K562 (cell line): ENCODE measurements at regions not wholly inside any gene's neighbourhood (a gene's known extent, or its start where the extent isn't known, plus 50 kb on each side); places are given as distances from the start of the nearest gene placed in this dataset.

ENCODE experiments used
- ATAC-seq: fragments of 200-7000 bp; cut with Tn5 transposase; 3 replicates; pipeline ENCODE4 v1.9.1; 2020; ENCODE audit warnings: moderate library complexity
- BruUV-seq: library from RNA; stranded (reverse); fragments of 400-500 nt; replicated peaks from 2 replicates; lab custom pipeline; 2021; lab: Mats Ljungman, UMichigan
- CTCF ChIA-PET: fragments of 300-600 bp; formaldehyde crosslinking; extraction: SDS; loops from one replicate; lab custom pipeline; 2021; ENCODE audit warnings: low intra/inter-chr PET ratio; lab: Yijun Ruan, JAX
- POLR2A ChIA-PET: fragments of 300-600, 350-650 bp; sonication (Branson Sonifier 250); formaldehyde crosslinking; extraction: SDS; loops from one replicate; lab custom pipeline; 2021; ENCODE audit warnings: antibody characterized with exemption, inconsistent platforms; lab: Yijun Ruan, JAX
- DNase-seq, 4 experiments: peaks; one replicate each; pipeline versions ENCODE4 v3.0.0 to v3.0.0-alpha.2; 2011 to 2018; ENCODE audit warnings: low spot score in 3 of 4, mixed read lengths in 3 of 4; ENCODE audit errors: extremely low read depth in 1 of 4
- FAIRE-seq: peaks from 2 replicates; lab custom pipeline; 2011; peaks lifted over from hg19 to GRCh38; lab: Jason Lieb, UNC
- H2AFZ ChIP-seq: 2 replicates; pipeline ENCODE4 v1.6.0; 2011; ENCODE audit warnings: low read depth, low read length, control low read depth, inconsistent platforms
- H3K27ac ChIP-seq: fragments of 200-600 bp; 3 replicates; pipeline ENCODE4 v1.8.0; 2011; ENCODE audit warnings: low read depth, mild to moderate bottlenecking, control low read depth, inconsistent platforms, low read length, moderate library complexity, mixed read lengths; ENCODE audit errors: extremely low read depth
- H3K27me3 ChIP-seq, 2 experiments: fragments of 300-600 bp in 1 of 2; 2 replicates in 1 of 2; 3 replicates in 1 of 2; pipeline versions ENCODE4 v1.6.0 to v1.8.0; 2011; ENCODE audit warnings: inconsistent platforms in 2 of 2, low read length in 2 of 2, mild to moderate bottlenecking in 1 of 2, mixed read lengths in 1 of 2, moderate library complexity in 1 of 2; ENCODE audit not compliant: control insufficient read depth in 2 of 2, insufficient read depth in 2 of 2
- H3K36me3 ChIP-seq: fragments of 300-600 bp; 3 replicates; pipeline ENCODE4 v1.8.0; 2011; ENCODE audit warnings: mild to moderate bottlenecking, low read length, inconsistent platforms; ENCODE audit not compliant: control insufficient read depth, insufficient read depth
- H3K4me1 ChIP-seq, 2 experiments: fragments of 200-600 bp in 1 of 2; replicated peaks in 1 of 2; 2 replicates in 1 of 2; 3 replicates in 1 of 2; pipeline versions ENCODE4 v1.5.1 to v1.8.0; 2011; ENCODE audit warnings: inconsistent platforms in 2 of 2, low read length in 2 of 2, mild to moderate bottlenecking in 1 of 2, mixed read lengths in 1 of 2, moderate library complexity in 1 of 2; ENCODE audit not compliant: control insufficient read depth in 2 of 2, insufficient read depth in 2 of 2
- H3K4me2 ChIP-seq: 2 replicates; pipeline ENCODE4 v1.6.1; 2011; ENCODE audit warnings: low read length, control low read depth, inconsistent platforms, mixed read lengths; ENCODE audit not compliant: insufficient read depth
- H3K4me3 ChIP-seq: fragments of 200-600 bp; sonication (generic), shearing (Covaris generic); 2 replicates; pipeline ENCODE4 v1.5.1; 2016; ENCODE audit warnings: control low read depth, inconsistent platforms
- H3K79me2 ChIP-seq: fragments of 200-600 bp; 3 replicates; pipeline ENCODE4 v1.8.0; 2011; ENCODE audit warnings: low read length, inconsistent platforms; ENCODE audit not compliant: control insufficient read depth, insufficient read depth
- H3K9ac ChIP-seq, 2 experiments: 2 replicates each; pipeline versions ENCODE4 v1.6.0 to v1.6.1; 2011; ENCODE audit warnings: low read depth in 2 of 2, low read length in 2 of 2, control low read depth in 1 of 2, inconsistent platforms in 1 of 2, mild to moderate bottlenecking in 1 of 2, mixed read lengths in 1 of 2; ENCODE audit not compliant: insufficient read depth in 1 of 2
- H3K9me1 ChIP-seq: one replicate; pipeline ENCODE4 v1.6.0; 2011; ENCODE audit warnings: inconsistent platforms, mild to moderate bottlenecking, low read length, moderate library complexity; ENCODE audit not compliant: control insufficient read depth, insufficient read depth
- H3K9me3 ChIP-seq: replicated peaks from 2 replicates; pipeline ENCODE4 v1.5.1; 2011; ENCODE audit warnings: low read depth, low read length, inconsistent platforms; ENCODE audit not compliant: control insufficient read depth, insufficient read depth
- H4K20me1 ChIP-seq: replicated peaks from 2 replicates; pipeline ENCODE4 v1.6.1; 2011; ENCODE audit warnings: low read length, inconsistent platforms, mixed read lengths; ENCODE audit not compliant: control insufficient read depth, insufficient read depth
- BCL6 ChIP-seq: fragments of 250-450 bp; sonication (Bioruptor Pico); IDR thresholded peaks from 2 replicates; pipeline ENCODE4 v1.4.0; 2020
- DNMT1 ChIP-seq: fragments of 450-650 bp; IDR thresholded peaks from 2 replicates; pipeline ENCODE4 v1.6.1; 2016; ENCODE audit warnings: antibody characterized with exemption, mild to moderate bottlenecking
- EP300 ChIP-seq: IDR thresholded peaks from 2 replicates; pipeline ENCODE4 v1.6.1; 2012; ENCODE audit warnings: low read length, improper control_type of control experiment
- HDAC2 ChIP-seq: fragments of 450-650 bp; IDR thresholded peaks from 2 replicates; pipeline ENCODE4 v1.6.1; 2016; ENCODE audit warnings: mild to moderate bottlenecking
- KAT8 ChIP-seq: fragments of 450-650 bp; IDR thresholded peaks from 2 replicates; pipeline ENCODE4 v1.6.1; 2016; ENCODE audit warnings: low read depth, mild to moderate bottlenecking
- LARP7 ChIP-seq: fragments of 450-650 bp; IDR thresholded peaks from 2 replicates; pipeline ENCODE4 v1.6.1; 2016
- MNT ChIP-seq, 2 experiments: fragments of 450-650 bp; conservative IDR thresholded peaks; 2 replicates each; pipeline ENCODE4 v1.6.1; 2017; ENCODE audit warnings: mild to moderate bottlenecking in 2 of 2, moderate library complexity in 2 of 2
- TBL1XR1 ChIP-seq, 2 experiments: IDR thresholded peaks; 2 replicates each; pipeline ENCODE4 v1.6.1; 2012; ENCODE audit warnings: improper control_type of control experiment in 2 of 2, low read length in 2 of 2, mild to moderate bottlenecking in 1 of 2
- ZKSCAN1 ChIP-seq: fragments of 150-350 bp; IDR thresholded peaks from 2 replicates; pipeline ENCODE4 v1.6.1; 2016; ENCODE audit warnings: low read depth, low read length
- ZNF146 ChIP-seq: IDR thresholded peaks from one replicate; pipeline ENCODE4 v1.6.1; 2018; ENCODE audit warnings: missing compliant biosample characterization; ENCODE audit not compliant: unreplicated experiment
- ZNF408 ChIP-seq: fragments of 250-450 bp; sonication (Bioruptor Pico); IDR thresholded peaks from 2 replicates; pipeline ENCODE4 v1.4.0; 2020; ENCODE audit warnings: low read depth, mild to moderate bottlenecking, moderate library complexity
- WGBS: fragments of 100-300 bp; shearing (Covaris generic); methylation state at CpG from one replicate; pipeline ENCODE4 v1.1.6; 2016; ENCODE audit warnings: low coverage, mixed read lengths; ENCODE audit not compliant: insufficient coverage; ENCODE audit errors: missing lambda C conversion rate; 5-methylcytosine and 5-hydroxymethylcytosine counted together
- in situ Hi-C: fragments of 300-500 bp; cut with MboI; formaldehyde crosslinking; loops from 4 replicates; pipeline ENCODE4 v1.15.0; 2018; ENCODE audit warnings: inconsistent platforms, mixed read lengths
- intact Hi-C: fragments of 100-400 bp; cut with micrococcal nuclease; formaldehyde crosslinking; loops from 2 replicates; pipeline ENCODE4 v1.14.2; 2022
- TF ChIP-seq, protein P1 (sequence below): fragments of 250-450 bp; sonication (Bioruptor Pico); IDR thresholded peaks from 2 replicates; pipeline ENCODE4 v1.5.0; 2022; ENCODE audit warnings: mild to moderate bottlenecking
- TF ChIP-seq, protein P2 (sequence below): sonication (generic); formaldehyde crosslinking; IDR thresholded peaks from 2 replicates; pipeline ENCODE4 v1.8.1; 2023; ENCODE audit warnings: mild to moderate bottlenecking, missing genetic modification reagents, moderate library complexity

DNA sequence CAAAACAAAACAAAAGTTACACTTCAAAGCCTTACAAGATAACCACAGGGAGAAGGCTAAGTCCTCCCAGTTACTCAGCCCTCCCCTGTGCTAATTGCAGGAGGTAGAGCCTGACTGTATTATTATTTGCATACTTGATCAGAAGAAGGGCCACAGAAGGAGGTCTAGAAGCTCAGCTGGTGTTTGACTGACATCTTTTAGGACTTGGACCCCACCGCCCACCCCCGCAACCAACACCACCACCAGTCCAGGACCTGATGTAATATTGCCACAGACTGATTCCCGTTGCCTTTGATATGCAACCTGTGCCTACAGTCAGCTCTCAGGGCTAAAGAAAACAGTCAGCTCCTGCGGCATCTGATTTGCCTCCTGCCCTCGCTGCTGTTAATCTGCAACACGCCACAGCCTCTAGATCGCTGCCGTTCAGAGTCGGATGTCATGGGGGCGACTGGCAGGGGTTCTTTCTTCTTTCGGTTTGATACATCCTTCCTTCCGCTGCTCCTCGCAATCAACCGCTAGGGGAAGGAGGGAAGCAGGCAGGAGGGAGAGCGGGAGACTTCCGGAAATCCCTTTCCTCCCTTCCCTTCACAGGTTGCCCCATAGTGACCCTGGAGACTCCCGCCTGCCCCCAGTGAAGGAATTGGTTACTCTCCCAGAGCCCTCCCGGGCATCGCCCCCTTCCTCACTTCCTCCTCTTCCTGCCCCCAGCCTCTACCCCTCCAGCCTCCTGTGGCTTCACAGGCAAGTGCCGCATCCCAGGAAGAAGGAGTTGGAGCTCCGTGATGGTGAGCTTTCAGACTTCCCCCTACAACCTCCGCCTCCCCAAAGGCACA is 90.5 kb upstream of the SOX9 start:
- no peak overlapping the region for H3K9ac ChIP-seq
- WGBS, result 2% methylated on average over 10 of the region's 22 CpGs
- no peak overlapping the region for H3K4me3 ChIP-seq
- intact Hi-C loops, result no loop called here
- DNase-seq, result no peak
- no TSS peak for BruUV-seq
- TF ChIP-seq MNT (conservative IDR thresholded peaks at IDR 0.05) (no peak), ZNF146 (no peak), EP300 (no peak), ZKSCAN1 (no peak), BCL6 (no peak), KAT8 (no peak), HDAC2 (no peak), DNMT1 (no peak), ZNF408 (CRISPR knock-in tag) (no peak), LARP7 (no peak), TBL1XR1 (IDR thresholded peaks at IDR 0.05; ENCODE audit: low read length in 2 of 2) (no peak)
- TF ChIP-seq, protein P1, sequence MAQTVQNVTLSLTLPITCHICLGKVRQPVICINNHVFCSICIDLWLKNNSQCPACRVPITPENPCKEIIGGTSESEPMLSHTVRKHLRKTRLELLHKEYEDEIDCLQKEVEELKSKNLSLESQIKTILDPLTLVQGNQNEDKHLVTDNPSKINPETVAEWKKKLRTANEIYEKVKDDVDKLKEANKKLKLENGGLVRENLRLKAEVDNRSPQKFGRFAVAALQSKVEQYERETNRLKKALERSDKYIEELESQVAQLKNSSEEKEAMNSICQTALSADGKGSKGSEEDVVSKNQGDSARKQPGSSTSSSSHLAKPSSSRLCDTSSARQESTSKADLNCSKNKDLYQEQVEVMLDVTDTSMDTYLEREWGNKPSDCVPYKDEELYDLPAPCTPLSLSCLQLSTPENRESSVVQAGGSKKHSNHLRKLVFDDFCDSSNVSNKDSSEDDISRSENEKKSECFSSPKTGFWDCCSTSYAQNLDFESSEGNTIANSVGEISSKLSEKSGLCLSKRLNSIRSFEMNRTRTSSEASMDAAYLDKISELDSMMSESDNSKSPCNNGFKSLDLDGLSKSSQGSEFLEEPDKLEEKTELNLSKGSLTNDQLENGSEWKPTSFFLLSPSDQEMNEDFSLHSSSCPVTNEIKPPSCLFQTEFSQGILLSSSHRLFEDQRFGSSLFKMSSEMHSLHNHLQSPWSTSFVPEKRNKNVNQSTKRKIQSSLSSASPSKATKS (CRISPR knock-in tag), result no peak
- TF ChIP-seq, protein P2, sequence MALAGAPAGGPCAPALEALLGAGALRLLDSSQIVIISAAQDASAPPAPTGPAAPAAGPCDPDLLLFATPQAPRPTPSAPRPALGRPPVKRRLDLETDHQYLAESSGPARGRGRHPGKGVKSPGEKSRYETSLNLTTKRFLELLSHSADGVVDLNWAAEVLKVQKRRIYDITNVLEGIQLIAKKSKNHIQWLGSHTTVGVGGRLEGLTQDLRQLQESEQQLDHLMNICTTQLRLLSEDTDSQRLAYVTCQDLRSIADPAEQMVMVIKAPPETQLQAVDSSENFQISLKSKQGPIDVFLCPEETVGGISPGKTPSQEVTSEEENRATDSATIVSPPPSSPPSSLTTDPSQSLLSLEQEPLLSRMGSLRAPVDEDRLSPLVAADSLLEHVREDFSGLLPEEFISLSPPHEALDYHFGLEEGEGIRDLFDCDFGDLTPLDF, result no peak
- ATAC-seq, result no peak
- no peaks in the 10 kb centered on the region for H3K9me1 ChIP-seq
- POLR2A ChIA-PET, result interaction anchor here (0.6 kb wide), 1 partner anchor 85 kb away, joined by 3 read pairs; no protein-coding TSS in a partner anchor
- H3K27ac ChIP-seq, result no peak overlapping the region
- CTCF ChIA-PET, result no interaction called here
- no peaks in the 10 kb centered on the region for H3K79me2 ChIP-seq
- no peak overlapping the region for H3K4me2 ChIP-seq
- FAIRE-seq, result no peak
- no peak overlapping the region for H2AFZ ChIP-seq
- H3K36me3 ChIP-seq, result no peaks in the 10 kb centered on the region
- no peaks in the 10 kb centered on the region; the same call in 1 of the 2 replicates for H3K9me3 ChIP-seq
- H4K20me1 ChIP-seq, result no peaks in the 10 kb centered on the region
- no peaks in the 10 kb centered on the region for H3K27me3 ChIP-seq
- no peaks in the 10 kb centered on the region for H3K4me1 ChIP-seq
- in situ Hi-C loops, result no loop called here
